IMR-90 (cell line): ENCODE measurements at regions not wholly inside any gene's neighbourhood (a gene's known extent, or its start where the extent isn't known, plus 50 kb on each side); places are given as distances from the start of the nearest gene placed in this dataset.

Experiments
- ATAC-seq: fragments of 200-7000 bp; cut with Tn5 transposase; 2 replicates; pipeline ENCODE4 v1.9.1; 2020; ENCODE audit warnings: low read depth, mild to moderate bottlenecking, moderate library complexity
- BruUV-seq: library from RNA; stranded (reverse); fragments of 400-500 nt; replicated peaks from 2 replicates; lab custom pipeline; 2021; lab: Mats Ljungman, UMichigan
- CTCF ChIA-PET: fragments of 300-600 bp; formaldehyde crosslinking; extraction: SDS; loops from one replicate; lab custom pipeline; 2021; ENCODE audit warnings: antibody characterized with exemption; lab: Yijun Ruan, JAX
- POLR2A ChIA-PET: fragments of 300-600 bp; sonication (Branson Sonifier 250); formaldehyde crosslinking; loops from one replicate; lab custom pipeline; 2022; ENCODE audit warnings: antibody characterized with exemption; ENCODE audit not compliant: unreplicated experiment; lab: Charles Lee
- DNase-seq: peaks from one replicate; pipeline ENCODE4 v3.0.0; 2013
- H2AFZ ChIP-seq: replicated peaks from 2 replicates; pipeline ENCODE3; 2013; ENCODE audit warnings: low read length, mild to moderate bottlenecking; ENCODE audit not compliant: poor library complexity
- H2AK5ac ChIP-seq: 2 replicates; pipeline ENCODE4 v1.6.1; 2013; ENCODE audit warnings: low read depth, low read length, inconsistent platforms
- H2AK9ac ChIP-seq: replicated peaks from 2 replicates; pipeline ENCODE3; 2013; ENCODE audit warnings: mild to moderate bottlenecking, low read depth, low read length, moderate library complexity; ENCODE audit not compliant: poor library complexity
- H2BK120ac ChIP-seq: 2 replicates; pipeline ENCODE4 v1.6.1; 2013; ENCODE audit warnings: low read depth, low read length, inconsistent platforms
- H2BK15ac ChIP-seq: 3 replicates; pipeline ENCODE4 v1.6.1; 2013; ENCODE audit warnings: low read depth, low read length, inconsistent platforms
- H2BK20ac ChIP-seq: 2 replicates; pipeline ENCODE4 v1.6.1; 2013; ENCODE audit warnings: low read depth, mild to moderate bottlenecking, inconsistent platforms, low read length, moderate library complexity
- H2BK5ac ChIP-seq: 2 replicates; pipeline ENCODE4 v1.6.1; 2013; ENCODE audit warnings: mild to moderate bottlenecking, low read depth, low read length, inconsistent platforms; ENCODE audit not compliant: poor library complexity, severe bottlenecking
- H3K14ac ChIP-seq: replicated peaks from 2 replicates; pipeline ENCODE4 v1.6.1; 2013; ENCODE audit warnings: low read depth, low read length, inconsistent platforms
- H3K18ac ChIP-seq: 2 replicates; pipeline ENCODE4 v1.6.1; 2013; ENCODE audit warnings: low read depth, low read length, control low read depth
- H3K23ac ChIP-seq: 2 replicates; pipeline ENCODE4 v1.6.1; 2013; ENCODE audit warnings: low read depth, low read length, inconsistent platforms
- H3K27ac ChIP-seq: 2 replicates; pipeline ENCODE4 v1.5.1; 2013; ENCODE audit warnings: mild to moderate bottlenecking, control low read depth, low read length; ENCODE audit not compliant: insufficient read depth
- H3K27me3 ChIP-seq: 2 replicates; pipeline ENCODE4 v1.6.1; 2013; ENCODE audit warnings: low read length; ENCODE audit not compliant: control insufficient read depth, insufficient read depth
- H3K36me3 ChIP-seq: 2 replicates; pipeline ENCODE4 v1.6.1; 2013; ENCODE audit warnings: low read length, mixed read lengths; ENCODE audit not compliant: control insufficient read depth, insufficient read depth
- H3K4ac ChIP-seq: 2 replicates; pipeline ENCODE4 v1.6.1; 2013; ENCODE audit warnings: low read depth, low read length, inconsistent platforms
- H3K4me1 ChIP-seq: 2 replicates; pipeline ENCODE4 v1.6.1; 2013; ENCODE audit warnings: low read length, mixed read lengths; ENCODE audit not compliant: control insufficient read depth, insufficient read depth
- H3K4me2 ChIP-seq: 2 replicates; pipeline ENCODE4 v1.6.1; 2013; ENCODE audit warnings: low read depth, mild to moderate bottlenecking, control low read depth, low read length, moderate library complexity
- H3K4me3 ChIP-seq: 2 replicates; pipeline ENCODE4 v1.5.1; 2013; ENCODE audit warnings: low read depth, mild to moderate bottlenecking, control low read depth, low read length, moderate library complexity; ENCODE audit not compliant: insufficient read depth
- H3K56ac ChIP-seq: 2 replicates; pipeline ENCODE4 v1.6.1; 2013; ENCODE audit warnings: low read length, inconsistent platforms; ENCODE audit not compliant: insufficient read depth; ENCODE audit errors: extremely low read depth
- H3K79me1 ChIP-seq, 2 experiments: 2 replicates each; pipeline ENCODE4 v1.6.1; 2013; ENCODE audit warnings: low read length in 2 of 2, inconsistent platforms in 1 of 2, low read depth in 1 of 2
- H3K9ac ChIP-seq: 2 replicates; pipeline ENCODE4 v1.6.1; 2013; ENCODE audit warnings: low read depth, low read length, control low read depth
- H3K9me1 ChIP-seq: 2 replicates; pipeline ENCODE4 v1.6.1; 2013; ENCODE audit warnings: low read length, inconsistent platforms; ENCODE audit not compliant: insufficient read depth
- H3K9me3 ChIP-seq: 2 replicates; pipeline ENCODE4 v1.6.1; 2013; ENCODE audit warnings: low read length; ENCODE audit not compliant: control insufficient read depth, insufficient read depth
- H4K20me1 ChIP-seq: 2 replicates; pipeline ENCODE4 v1.6.1; 2013; ENCODE audit warnings: low read length, inconsistent platforms; ENCODE audit not compliant: insufficient read depth
- H4K5ac ChIP-seq: 2 replicates; pipeline ENCODE4 v1.6.1; 2013; ENCODE audit warnings: mild to moderate bottlenecking, low read depth, low read length, control low read depth
- H4K8ac ChIP-seq, 2 experiments: 2 replicates each; pipeline ENCODE4 v1.6.1; 2013; ENCODE audit warnings: low read depth in 2 of 2, low read length in 2 of 2, control low read depth in 1 of 2, inconsistent platforms in 1 of 2
- H4K91ac ChIP-seq: 2 replicates; pipeline ENCODE4 v1.6.1; 2013; ENCODE audit warnings: low read depth, low read length, inconsistent platforms; ENCODE audit not compliant: insufficient read depth
- SMC3 ChIP-seq: fragments of 150-350 bp; IDR thresholded peaks from 2 replicates; pipeline ENCODE4 v1.6.1; 2016; ENCODE audit warnings: low read depth, mild to moderate bottlenecking, antibody characterized with exemption, low read length, moderate library complexity
- WGBS, 2 experiments: methylation state at CpG; one replicate each; pipeline versions ENCODE4 v1.1.5 to v1.1.7; 2013; ENCODE audit warnings: missing lambda C conversion rate in 2 of 2; ENCODE audit not compliant: insufficient read length in 1 of 2; ENCODE audit errors: extremely low coverage in 2 of 2; 5-methylcytosine and 5-hydroxymethylcytosine counted together
- dilution Hi-C: fragments of 300-500 bp; cut with HindIII; formaldehyde crosslinking; loops from one replicate; pipeline ENCODE4 v1.14.3; 2018; ENCODE audit warnings: low sequenced_read_pairs; ENCODE audit not compliant: unreplicated experiment
- in situ Hi-C: fragments of 300-500 bp; cut with MboI; formaldehyde crosslinking; loops from 3 replicates; pipeline ENCODE4 v1.14.3; 2019; ENCODE audit warnings: low sequenced_read_pairs, inconsistent platforms, mixed read lengths
- intact Hi-C: fragments of 100-400 bp; cut with micrococcal nuclease; formaldehyde crosslinking; loops from 2 replicates; pipeline ENCODE4 v1.10.0; 2022

DNA sequence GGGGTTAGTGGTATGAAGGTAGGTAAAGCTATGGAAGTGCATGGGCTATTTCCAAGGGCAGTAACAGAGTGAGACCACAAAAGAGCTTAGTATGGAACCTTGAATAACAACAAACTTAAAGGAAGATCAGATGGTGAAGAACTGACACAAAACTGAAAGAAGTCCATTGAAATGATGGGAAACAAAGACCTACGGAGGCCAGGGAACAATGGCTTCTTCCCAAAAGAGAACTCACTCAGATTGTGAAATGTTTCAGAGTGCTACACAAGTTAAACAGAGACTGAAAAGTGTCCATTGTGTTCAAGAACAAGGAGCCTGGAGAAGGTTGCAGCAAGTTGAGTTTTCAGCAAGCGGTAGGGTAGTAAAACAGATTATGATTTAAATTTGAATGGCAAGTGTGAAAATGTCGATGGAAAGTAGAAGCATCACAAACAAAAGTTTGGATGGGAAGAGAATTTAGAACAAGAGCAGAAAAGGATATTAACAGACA lies 700.0 kb upstream of the NXPH2 start:
- CTCF ChIA-PET = no interaction called here
- Histone ChIP-seq H3K27ac (no peak overlapping the region), H3K9me1 (no peaks in the 10 kb centered on the region), H4K5ac (no peak overlapping the region), H3K4me2 (no peak overlapping the region), H3K4me3 (no peak overlapping the region), H2AFZ (no peak overlapping the region), H3K36me3 (no peaks in the 10 kb centered on the region), H2AK9ac (no peak overlapping the region), H3K4ac (no peak overlapping the region), H2BK5ac (no peak overlapping the region), H4K20me1 (no peaks in the 10 kb centered on the region), H2BK15ac (no peak overlapping the region), H3K4me1 (no peaks in the 10 kb centered on the region), H2BK120ac (no peak overlapping the region), H3K9me3 (peaks cover 9% of the 10 kb centered on the region), H3K14ac (no peak overlapping the region), H3K18ac (no peak overlapping the region), H2BK20ac (no peak overlapping the region), H4K91ac (no peak overlapping the region), H3K27me3 (no peaks in the 10 kb centered on the region), H3K9ac (no peak overlapping the region), H3K56ac (no peak overlapping the region), H3K79me1 (no peaks in the 10 kb centered on the region), H4K8ac (no peak overlapping the region), H3K23ac (no peak overlapping the region), H2AK5ac (no peak overlapping the region)
- no peak for TF ChIP-seq SMC3
- ATAC-seq (no peak), DNase-seq (no peak)
- in situ Hi-C loops (no loop called here), dilution Hi-C loops (no loop called here), intact Hi-C loops (no loop called here)
- WGBS, 2 experiments = no CpG with 5 or more reads among the region's 3 CpGs
- BruUV-seq = no TSS peak
- POLR2A ChIA-PET = no interaction called here
